T-helper 17 cell (primary cell): ENCODE measurements at regions not wholly inside any gene's neighbourhood (a gene's known extent, or its start where the extent isn't known, plus 50 kb on each side); places are given as distances from the start of the nearest gene placed in this dataset.
"Not testable (repeated sequence)": the region's sequence is repeated elsewhere in the genome, so short reads cannot be mapped to it uniquely, and the experiment has no call there.

ENCODE experiments used
- ATAC-seq: fragments of 150-1000 bp; cut with Tn5 transposase; 2 replicates; pipeline ENCODE4 v1.10.0; 2021; ENCODE audit warnings: mild to moderate bottlenecking, moderate library complexity
- DNase-seq, 3 donors: peaks; one replicate each; pipeline versions ENCODE4 v3.0.0 to v3.0.0-alpha.2; 2020 to 2021
- H3K9me3 ChIP-seq: one replicate; pipeline ENCODE4 v1.7.0; 2013; ENCODE audit warnings: low read length, mild to moderate bottlenecking; ENCODE audit not compliant: control insufficient read depth, poor library complexity, severe bottlenecking
- H3K27ac Mint-ChIP-seq: one replicate; pipeline ENCODE4 v1.8.0; 2022; ENCODE audit warnings: mild to moderate bottlenecking, moderate library complexity, mixed read lengths
- H3K27me3 Mint-ChIP-seq: one replicate; pipeline ENCODE4 v1.8.0; 2022; ENCODE audit warnings: mixed read lengths
- H3K36me3 Mint-ChIP-seq: one replicate; pipeline ENCODE4 v1.8.0; 2022; ENCODE audit warnings: low read depth, mixed read lengths
- H3K4me1 Mint-ChIP-seq: one replicate; pipeline ENCODE4 v1.8.0; 2022; ENCODE audit warnings: mild to moderate bottlenecking, mixed read lengths
- H3K4me3 Mint-ChIP-seq: one replicate; pipeline ENCODE4 v1.8.0; 2022; ENCODE audit warnings: mild to moderate bottlenecking, moderate library complexity, mixed read lengths

DNA sequence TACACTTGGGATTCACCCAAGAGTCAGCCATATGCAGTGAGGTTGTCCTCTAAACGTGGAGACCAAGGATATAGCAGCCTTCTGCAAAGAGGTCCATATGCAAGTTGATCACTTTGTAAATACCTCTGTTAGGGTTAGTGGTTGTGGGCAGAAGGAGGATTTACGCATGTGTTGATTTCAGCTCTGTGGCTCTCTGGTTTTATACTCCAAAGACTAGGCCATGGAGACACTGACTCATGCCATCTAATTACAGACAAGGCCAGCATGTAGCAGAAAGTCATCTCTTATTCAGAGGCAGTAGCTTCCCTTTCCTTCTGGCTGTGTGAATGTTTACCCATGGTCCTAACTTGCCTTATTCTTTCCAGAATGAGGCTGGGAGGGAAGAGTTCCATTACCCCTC lies 140.9 kb upstream of the GOLGA6L4 start:
- H3K27ac Mint-ChIP-seq, result not testable (repeated sequence)

DNA sequence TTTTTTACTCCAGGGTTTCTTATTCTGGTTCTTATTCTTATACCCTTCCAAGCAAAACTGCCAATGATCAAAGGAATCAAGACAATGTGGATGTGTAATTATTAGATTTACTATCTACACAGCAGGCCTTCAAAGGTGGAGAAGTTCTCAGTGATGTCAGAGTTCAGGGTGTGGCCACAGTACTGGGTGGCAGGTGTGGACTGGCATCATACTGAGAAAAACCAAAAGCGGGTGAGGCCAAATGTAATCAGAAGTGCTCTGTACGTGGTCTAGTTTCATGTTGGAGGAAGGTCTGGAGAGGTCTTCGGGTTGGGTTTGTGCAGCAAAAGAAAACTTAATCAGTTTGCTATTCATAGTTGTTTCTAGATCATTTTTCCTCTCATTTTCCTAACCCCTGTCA lies 138.5 kb upstream of the GOLGA6L4 start:
- not testable (repeated sequence) for H3K9me3 ChIP-seq, H3K4me1 Mint-ChIP-seq, H3K27ac Mint-ChIP-seq, H3K4me3 Mint-ChIP-seq, ATAC-seq, DNase-seq, H3K36me3 Mint-ChIP-seq
- H3K27me3 Mint-ChIP-seq, result peaks cover 18% of the 10 kb centered on the region

More for the DNA sequence above, 140.9 kb upstream of the GOLGA6L4 start:
- H3K36me3 Mint-ChIP-seq, H3K9me3 ChIP-seq, H3K27me3 Mint-ChIP-seq, H3K4me1 Mint-ChIP-seq, DNase-seq, ATAC-seq, H3K4me3 Mint-ChIP-seq: not testable (repeated sequence)

DNA sequence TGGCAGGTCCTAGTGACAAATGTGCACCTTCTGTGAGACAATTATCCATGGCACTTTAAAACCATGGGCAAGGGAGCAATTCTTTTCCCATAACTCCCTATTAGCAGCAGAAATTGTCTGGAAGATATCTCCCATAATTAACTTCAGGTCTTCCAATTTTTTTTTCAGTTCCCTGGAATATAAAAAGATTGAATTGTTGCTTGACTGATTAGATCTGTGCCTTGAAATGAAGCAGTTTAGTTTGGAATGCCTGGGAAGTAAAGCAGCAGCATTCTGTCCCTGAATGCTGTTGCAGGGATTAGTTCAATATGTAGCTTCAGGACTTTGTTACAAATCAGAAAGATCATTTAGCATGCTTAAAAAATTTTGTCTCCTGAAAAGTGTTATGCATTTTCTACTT lies 137.0 kb upstream of the GOLGA6L4 start:
- H3K27me3 Mint-ChIP-seq, result peaks cover 20% of the 10 kb centered on the region
- no peak overlapping the region for H3K27ac Mint-ChIP-seq
- H3K4me3 Mint-ChIP-seq, result no peak overlapping the region
- DNase-seq (no peak), ATAC-seq (no peak)
- no peaks in the 10 kb centered on the region for H3K4me1 Mint-ChIP-seq
- no peaks in the 10 kb centered on the region for H3K9me3 ChIP-seq
- no peaks in the 10 kb centered on the region for H3K36me3 Mint-ChIP-seq

DNA sequence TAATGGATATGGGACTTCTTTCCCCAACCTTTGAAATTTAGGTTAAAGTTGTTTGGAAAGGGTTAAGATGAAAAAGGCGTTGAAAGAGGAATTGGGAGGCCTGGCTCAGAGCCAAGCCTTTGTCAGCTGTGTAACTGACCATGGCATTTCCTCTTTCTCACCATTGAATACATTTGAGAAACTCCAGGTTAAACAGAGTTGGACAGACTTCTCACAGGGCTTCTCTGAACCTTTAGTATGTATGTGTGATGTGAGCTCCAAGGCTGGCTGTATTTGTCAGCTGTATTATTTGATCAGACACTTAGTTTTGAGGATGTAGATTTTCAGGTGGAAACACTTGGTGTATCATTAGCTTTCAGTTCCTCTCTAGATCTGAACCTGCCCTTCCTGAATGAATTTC lies 136.4 kb upstream of the GOLGA6L4 start:
- H3K27me3 Mint-ChIP-seq, result peaks cover 26% of the 10 kb centered on the region
- DNase-seq, result no peak
- no peak overlapping the region for H3K27ac Mint-ChIP-seq
- H3K4me3 Mint-ChIP-seq, result no peak overlapping the region
- ATAC-seq, result no peak
- H3K9me3 ChIP-seq, result no peaks in the 10 kb centered on the region
- no peaks in the 10 kb centered on the region for H3K4me1 Mint-ChIP-seq
- H3K36me3 Mint-ChIP-seq, result no peaks in the 10 kb centered on the region

DNA sequence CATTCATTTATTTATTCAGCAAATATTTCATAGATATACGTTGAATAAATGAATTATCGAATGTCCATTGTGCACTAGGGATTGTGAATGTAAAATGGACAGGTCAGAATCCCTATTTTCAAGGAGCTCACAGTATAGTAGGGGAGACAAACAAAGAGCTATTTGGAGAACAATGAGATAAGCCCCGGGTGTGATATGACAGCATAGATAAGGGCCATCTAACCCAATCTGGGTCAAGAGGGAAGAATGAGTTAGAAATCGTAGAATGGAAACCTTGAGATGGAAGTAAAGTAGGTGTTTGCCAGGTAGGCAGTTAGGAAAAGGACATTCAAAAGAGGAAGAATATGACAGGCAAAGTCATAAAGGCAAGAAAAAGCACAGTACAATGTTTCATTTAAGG lies 132.2 kb upstream of the GOLGA6L4 start:
- DNase-seq, result no peak
- no peaks in the 10 kb centered on the region for H3K9me3 ChIP-seq
- Mint-ChIP-seq H3K4me3 (no peak overlapping the region), H3K27ac (no peak overlapping the region), H3K36me3 (no peaks in the 10 kb centered on the region), H3K4me1 (no peaks in the 10 kb centered on the region), H3K27me3 (peaks cover 31% of the 10 kb centered on the region)
- no peak for ATAC-seq

DNA sequence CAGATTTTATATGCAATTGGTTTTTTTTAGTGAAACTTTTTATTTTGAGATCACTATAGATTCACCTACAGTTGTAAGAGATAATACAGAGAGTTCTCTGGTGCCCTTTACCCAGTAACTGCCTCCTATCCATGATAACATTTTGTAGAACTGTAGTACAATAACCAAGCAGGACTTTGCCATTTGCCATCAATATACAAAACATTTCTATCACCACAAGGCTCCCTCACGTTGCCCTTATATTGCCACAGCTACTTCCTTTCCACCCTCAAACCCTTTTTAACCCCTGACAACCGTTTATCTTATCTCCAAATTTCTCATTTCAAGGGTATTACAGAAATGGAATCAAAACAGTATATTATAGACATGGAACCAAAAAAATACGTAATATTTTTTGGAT lies 130.7 kb upstream of the GOLGA6L4 start:
- no peak for ATAC-seq
- peaks cover 35% of the 10 kb centered on the region for H3K27me3 Mint-ChIP-seq
- no peaks in the 10 kb centered on the region for H3K4me1 Mint-ChIP-seq
- H3K27ac Mint-ChIP-seq, result no peak overlapping the region
- no peaks in the 10 kb centered on the region for H3K9me3 ChIP-seq
- no peaks in the 10 kb centered on the region for H3K36me3 Mint-ChIP-seq
- H3K4me3 Mint-ChIP-seq, result no peak overlapping the region
- DNase-seq, result no peak

DNA sequence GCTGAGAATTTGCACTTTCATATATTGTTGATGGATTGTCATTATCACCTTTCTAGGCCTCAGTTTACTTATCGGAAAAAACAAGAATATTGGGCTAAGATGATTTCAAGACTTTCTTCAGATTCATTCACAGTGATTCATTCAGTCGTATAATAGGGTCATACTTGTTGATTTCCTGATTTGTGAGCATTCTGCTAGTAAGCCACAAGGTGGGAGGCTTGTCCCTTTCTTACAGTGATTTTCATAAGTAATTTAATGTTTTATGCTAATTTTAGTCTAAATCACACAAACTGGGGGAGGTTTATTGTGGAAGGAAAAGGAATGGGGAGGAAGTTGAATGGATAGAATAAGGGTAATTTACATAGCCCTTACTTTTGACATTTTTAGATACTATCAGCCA lies 126.8 kb upstream of the GOLGA6L4 start:
- Mint-ChIP-seq H3K36me3 (no peaks in the 10 kb centered on the region), H3K27me3 (peaks cover 31% of the 10 kb centered on the region), H3K4me3 (no peak overlapping the region), H3K4me1 (no peaks in the 10 kb centered on the region), H3K27ac (no peak overlapping the region)
- H3K9me3 ChIP-seq, result no peaks in the 10 kb centered on the region
- no peak for DNase-seq
- ATAC-seq, result no peak

DNA sequence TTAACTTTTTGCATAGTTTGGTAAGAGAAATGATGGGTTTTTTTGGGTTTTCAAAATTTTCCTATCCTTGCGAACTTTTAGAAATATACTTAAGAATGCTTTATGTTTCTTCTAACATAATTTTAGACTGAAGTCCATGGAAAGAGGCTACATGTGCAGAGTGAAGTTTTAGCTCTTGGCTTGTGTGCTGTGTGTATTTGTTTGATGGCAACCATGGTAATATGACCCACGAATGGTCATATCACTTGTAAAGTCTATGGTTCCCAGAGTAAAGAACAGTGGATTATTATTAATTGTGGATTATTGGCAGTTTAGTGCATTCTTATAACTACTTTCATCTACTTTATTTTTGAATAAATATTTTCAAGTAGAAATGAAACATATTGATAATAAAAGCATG lies 124.0 kb upstream of the GOLGA6L4 start:
- Mint-ChIP-seq H3K36me3 (no peaks in the 10 kb centered on the region), H3K27me3 (peaks cover 33% of the 10 kb centered on the region), H3K27ac (no peak overlapping the region), H3K4me3 (no peak overlapping the region), H3K4me1 (no peaks in the 10 kb centered on the region)
- H3K9me3 ChIP-seq, result no peaks in the 10 kb centered on the region
- DNase-seq (no peak), ATAC-seq (no peak)

DNA sequence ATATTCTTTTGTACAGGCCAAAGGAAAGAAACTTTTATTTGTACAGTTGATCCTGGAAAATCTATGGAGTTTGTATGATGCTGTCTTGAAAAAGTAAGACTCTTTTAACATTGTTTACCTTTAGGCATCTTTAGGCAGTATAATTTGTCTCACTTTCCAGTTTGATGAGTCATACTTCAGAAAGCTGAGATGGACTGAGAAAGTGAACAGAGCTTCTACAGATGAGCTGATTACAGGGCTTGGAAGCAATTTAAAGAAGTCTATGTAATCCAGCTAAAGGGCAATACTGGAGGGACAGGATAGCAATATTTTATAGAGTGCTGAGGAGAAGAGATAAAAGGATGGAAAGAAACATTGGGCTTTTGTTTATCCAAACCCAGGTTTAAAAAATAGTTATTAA lies 123.5 kb upstream of the GOLGA6L4 start:
- no peak for DNase-seq
- H3K27ac Mint-ChIP-seq, result no peak overlapping the region
- ATAC-seq, result no peak

DNA sequence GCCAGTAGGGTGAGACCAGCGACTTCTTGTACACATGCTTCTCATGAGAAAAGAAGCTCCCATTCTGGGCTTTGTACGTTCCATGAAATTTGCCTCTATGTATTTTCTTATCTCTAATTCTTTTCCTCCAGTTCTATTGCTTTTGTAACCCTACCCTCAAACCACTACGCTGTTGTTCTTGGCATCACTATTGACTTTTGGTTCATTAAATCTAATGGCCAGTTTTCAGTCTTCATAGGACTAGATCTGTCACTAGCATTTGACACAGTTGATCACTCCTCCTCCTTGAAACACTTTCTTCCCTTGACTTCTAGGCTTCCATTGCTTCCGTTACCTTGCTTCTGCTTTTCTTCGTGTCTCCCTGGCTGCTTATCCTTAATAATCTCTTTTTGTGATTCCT lies 121.7 kb upstream of the GOLGA6L4 start:
- H3K27me3 Mint-ChIP-seq, result peaks cover 39% of the 10 kb centered on the region
- H3K36me3 Mint-ChIP-seq, result no peaks in the 10 kb centered on the region
- H3K9me3 ChIP-seq, result no peaks in the 10 kb centered on the region
- no peak for ATAC-seq
- DNase-seq, result no peak
- no peak overlapping the region for H3K4me3 Mint-ChIP-seq
- H3K27ac Mint-ChIP-seq, result no peak overlapping the region
- H3K4me1 Mint-ChIP-seq, result no peaks in the 10 kb centered on the region

More for the DNA sequence above, 123.5 kb upstream of the GOLGA6L4 start:
- Mint-ChIP-seq H3K4me3 (no peak overlapping the region), H3K4me1 (no peaks in the 10 kb centered on the region), H3K27me3 (peaks cover 34% of the 10 kb centered on the region), H3K36me3 (no peaks in the 10 kb centered on the region)
- H3K9me3 ChIP-seq, result no peaks in the 10 kb centered on the region

DNA sequence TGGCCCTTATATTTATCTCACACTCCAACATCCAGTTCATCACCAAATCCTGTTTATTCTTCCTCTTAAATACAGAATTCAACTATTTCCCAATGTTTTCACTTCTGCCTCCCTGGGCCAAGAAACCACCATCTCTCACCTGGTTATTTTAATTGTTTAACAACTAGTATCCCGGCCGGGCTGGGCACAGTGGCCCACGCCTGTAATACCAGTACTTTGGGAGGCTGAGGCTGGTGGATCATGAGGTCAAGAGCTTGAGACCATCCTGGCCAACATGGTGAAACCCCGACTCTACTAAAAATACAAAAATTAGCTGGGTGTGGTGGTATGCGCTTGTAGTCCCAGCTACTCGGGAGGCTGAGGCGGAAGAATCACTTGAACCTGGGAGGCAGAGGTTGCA lies 120.9 kb upstream of the GOLGA6L4 start:
- not testable (repeated sequence) for DNase-seq, H3K36me3 Mint-ChIP-seq, H3K9me3 ChIP-seq, H3K4me1 Mint-ChIP-seq, H3K27ac Mint-ChIP-seq, ATAC-seq, H3K4me3 Mint-ChIP-seq
- H3K27me3 Mint-ChIP-seq, result peaks cover 39% of the 10 kb centered on the region

DNA sequence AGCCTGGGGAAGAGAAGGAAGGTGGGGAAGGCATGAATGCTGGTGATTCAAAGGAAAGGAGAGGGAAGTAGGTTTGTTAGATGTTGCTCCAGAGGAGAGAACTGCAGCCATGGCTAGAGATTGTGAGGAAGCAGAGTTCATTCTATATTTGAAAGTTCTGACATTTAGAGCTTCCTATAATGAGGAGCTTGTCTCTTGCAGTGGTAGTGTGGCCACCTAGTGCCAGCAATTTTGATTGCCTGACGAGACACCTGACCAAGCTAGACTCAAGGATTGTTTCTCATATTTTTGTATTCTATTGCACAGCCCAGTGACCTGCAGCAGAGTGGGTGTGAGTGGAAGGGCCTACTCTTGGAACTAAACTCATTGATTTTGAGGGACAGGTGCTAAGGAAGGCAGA lies 116.2 kb upstream of the GOLGA6L4 start:
- ATAC-seq, result not testable (repeated sequence)

DNA sequence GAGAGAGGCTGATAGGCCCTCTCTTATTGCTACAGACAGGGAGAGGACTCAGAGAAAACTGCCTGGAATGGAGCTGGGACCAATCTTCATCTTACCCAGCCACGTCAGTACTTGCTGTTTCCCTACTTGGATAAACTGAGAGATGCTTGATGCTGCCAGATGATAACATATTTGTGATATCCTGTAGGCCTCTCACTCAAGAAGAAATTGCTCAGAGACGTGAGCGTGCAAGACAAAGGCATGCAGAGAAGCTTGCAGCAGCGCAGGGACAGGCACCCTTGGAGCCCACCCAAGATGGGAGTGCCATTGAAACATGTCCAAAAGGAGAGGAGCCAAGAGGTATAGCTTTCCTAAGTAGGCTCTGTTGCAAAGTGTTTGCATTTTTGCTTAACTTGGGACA lies 114.7 kb upstream of the GOLGA6L4 start:
- H3K9me3 ChIP-seq, H3K27ac Mint-ChIP-seq, H3K36me3 Mint-ChIP-seq, H3K4me3 Mint-ChIP-seq, H3K4me1 Mint-ChIP-seq, DNase-seq, ATAC-seq: not testable (repeated sequence)
- peaks cover 51% of the 10 kb centered on the region for H3K27me3 Mint-ChIP-seq

More for the DNA sequence above, 116.2 kb upstream of the GOLGA6L4 start:
- H3K36me3 Mint-ChIP-seq, H3K4me3 Mint-ChIP-seq, DNase-seq, H3K9me3 ChIP-seq, H3K4me1 Mint-ChIP-seq, H3K27ac Mint-ChIP-seq: not testable (repeated sequence)
- peaks cover 51% of the 10 kb centered on the region for H3K27me3 Mint-ChIP-seq

DNA sequence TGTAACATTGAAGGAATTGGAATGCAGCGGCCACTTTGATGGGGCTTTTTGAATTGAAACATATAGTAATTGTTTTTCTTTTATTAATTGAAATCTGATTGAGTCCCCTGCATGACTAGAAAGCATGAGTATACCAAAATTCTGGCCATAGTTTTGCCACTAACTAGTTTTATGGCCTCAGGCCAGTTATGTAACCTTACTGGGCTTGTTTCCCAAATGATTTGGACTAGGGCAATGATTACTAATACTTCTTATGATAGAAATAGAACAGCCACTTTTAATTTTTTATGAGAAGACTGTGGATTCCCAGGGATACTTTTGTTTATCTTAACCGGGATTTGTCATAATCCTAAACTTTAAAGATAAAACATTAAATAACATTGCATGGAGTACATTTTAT lies 106.9 kb upstream of the GOLGA6L4 start:
- not testable (repeated sequence) for H3K4me1 Mint-ChIP-seq, H3K36me3 Mint-ChIP-seq, H3K4me3 Mint-ChIP-seq, H3K27ac Mint-ChIP-seq, H3K9me3 ChIP-seq, ATAC-seq, DNase-seq
- peaks cover 32% of the 10 kb centered on the region for H3K27me3 Mint-ChIP-seq
